ENCODE measurements at regions not wholly inside any gene's neighbourhood (a gene's known extent, or its start where the extent isn't known, plus 50 kb on each side); places are given as distances from the start of the nearest gene placed in this dataset.

- Histone ChIP-seq H3K36me3 (replicated peaks; ENCODE audit: insufficient read depth, low read depth) (no peaks in the 10 kb centered on the region), H3K79me2 (no peaks in the 10 kb centered on the region), H3K9me3 (ENCODE audit: low read depth) (no peaks in the 10 kb centered on the region), H3K27ac (no peak overlapping the region), H3K4me3 (no peak overlapping the region), H3K4me2 (no peak overlapping the region), H3K27me3 (no peaks in the 10 kb centered on the region), H3K4me1 (ENCODE audit: insufficient read depth) (no peaks in the 10 kb centered on the region), H4K20me1 (ENCODE audit: insufficient read depth, poor library complexity, severe bottlenecking) (no peaks in the 10 kb centered on the region), H3K9me2 (replicated peaks; ENCODE audit: insufficient read depth) (no peaks in the 10 kb centered on the region), H2AFZ (no peak overlapping the region)
- whole genome bisulfite sequencing (ENCODE audit: low lambda C conversion rate, missing lambda C conversion rate), result 75% methylated on average over 6 of the region's 6 CpGs
- TF ChIP-seq EZH2 (IDR thresholded peaks at IDR 0.05; ENCODE audit: borderline replicate concordance) (no peak), CTCF (IDR thresholded peaks at IDR 0.05; ENCODE audit: poor library complexity) (no peak)
- no peak for DNase-seq (ENCODE audit: low spot score)
Measured at GRCh38 chr15:91630090-91630489, 223.4 kb upstream of the SLCO3A1 start.

GRCh38 chr15:91632176-91632575, 221.3 kb upstream of the SLCO3A1 start:
- H3K27me3 ChIP-seq, result no peaks in the 10 kb centered on the region
- H2AFZ ChIP-seq, result no peak overlapping the region
- no peak overlapping the region for H3K4me2 ChIP-seq
- H3K4me3 ChIP-seq, result no peak overlapping the region
- H3K36me3 ChIP-seq (replicated peaks; ENCODE audit: insufficient read depth, low read depth), result no peaks in the 10 kb centered on the region
- no peak overlapping the region for H3K27ac ChIP-seq
- DNase-seq (ENCODE audit: low spot score), result no peak
- no peaks in the 10 kb centered on the region for H3K9me3 ChIP-seq (ENCODE audit: low read depth)
- H3K79me2 ChIP-seq, result no peaks in the 10 kb centered on the region
- no peak for TF ChIP-seq EZH2 (IDR thresholded peaks at IDR 0.05; ENCODE audit: borderline replicate concordance)
- TF ChIP-seq CTCF (IDR thresholded peaks at IDR 0.05; ENCODE audit: poor library complexity), result no peak
- TF ChIP-seq EZH2phosphoT487 (IDR thresholded peaks at IDR 0.05; ENCODE audit: low read depth, severe bottlenecking, unreplicated experiment), result no peak
- 86% methylated on average over 2 of the region's 2 CpGs for WGBS (ENCODE audit: low lambda C conversion rate, missing lambda C conversion rate)
- H3K4me1 ChIP-seq (ENCODE audit: insufficient read depth), result no peaks in the 10 kb centered on the region
- H3K9me2 ChIP-seq (replicated peaks; ENCODE audit: insufficient read depth), result no peaks in the 10 kb centered on the region
- H4K20me1 ChIP-seq (ENCODE audit: insufficient read depth, poor library complexity, severe bottlenecking), result no peaks in the 10 kb centered on the region

- no peak overlapping the region for H3K4me3 ChIP-seq
- no peaks in the 10 kb centered on the region for H3K27me3 ChIP-seq
- no peaks in the 10 kb centered on the region for H3K9me3 ChIP-seq (ENCODE audit: low read depth)
- WGBS (ENCODE audit: low lambda C conversion rate, missing lambda C conversion rate), result 89% methylated on average over 9 of the region's 9 CpGs
- TF ChIP-seq EZH2 (IDR thresholded peaks at IDR 0.05; ENCODE audit: borderline replicate concordance) (no peak), EZH2phosphoT487 (IDR thresholded peaks at IDR 0.05; ENCODE audit: low read depth, severe bottlenecking, unreplicated experiment) (no peak), CTCF (IDR thresholded peaks at IDR 0.05; ENCODE audit: poor library complexity) (no peak)
- no peak overlapping the region for H2AFZ ChIP-seq
- H3K4me1 ChIP-seq (ENCODE audit: insufficient read depth), result no peaks in the 10 kb centered on the region
- no peak for DNase-seq (ENCODE audit: low spot score)
- no peak overlapping the region for H3K27ac ChIP-seq
- H3K9me2 ChIP-seq (replicated peaks; ENCODE audit: insufficient read depth), result no peaks in the 10 kb centered on the region
- H3K4me2 ChIP-seq, result no peak overlapping the region
- H3K36me3 ChIP-seq (replicated peaks; ENCODE audit: insufficient read depth, low read depth), result no peaks in the 10 kb centered on the region
- H3K79me2 ChIP-seq, result no peaks in the 10 kb centered on the region
- no peaks in the 10 kb centered on the region for H4K20me1 ChIP-seq (ENCODE audit: insufficient read depth, poor library complexity, severe bottlenecking)
Measured at GRCh38 chr15:91632981-91633380, 220.5 kb upstream of the SLCO3A1 start.

- no peaks in the 10 kb centered on the region for H3K9me3 ChIP-seq (ENCODE audit: low read depth)
- TF ChIP-seq EZH2phosphoT487 (IDR thresholded peaks at IDR 0.05; ENCODE audit: low read depth, severe bottlenecking, unreplicated experiment), result no peak
- no peak for TF ChIP-seq EZH2 (IDR thresholded peaks at IDR 0.05; ENCODE audit: borderline replicate concordance)
- TF ChIP-seq CTCF (IDR thresholded peaks at IDR 0.05; ENCODE audit: poor library complexity), result no peak
- peak; percentile 41 for DNase-seq (ENCODE audit: low spot score)
- no peak overlapping the region for H3K27ac ChIP-seq
- no peaks in the 10 kb centered on the region for H3K9me2 ChIP-seq (replicated peaks; ENCODE audit: insufficient read depth)
- 70% methylated on average over 3 of the region's 3 CpGs for WGBS (ENCODE audit: low lambda C conversion rate, missing lambda C conversion rate)
- no peaks in the 10 kb centered on the region for H3K36me3 ChIP-seq (replicated peaks; ENCODE audit: insufficient read depth, low read depth)
- H3K79me2 ChIP-seq, result no peaks in the 10 kb centered on the region
- H4K20me1 ChIP-seq (ENCODE audit: insufficient read depth, poor library complexity, severe bottlenecking), result no peaks in the 10 kb centered on the region
- no peak overlapping the region for H2AFZ ChIP-seq
- H3K4me2 ChIP-seq, result no peak overlapping the region
- H3K4me1 ChIP-seq (ENCODE audit: insufficient read depth), result no peaks in the 10 kb centered on the region
- no peak overlapping the region for H3K4me3 ChIP-seq
- H3K27me3 ChIP-seq, result no peaks in the 10 kb centered on the region
Measured at GRCh38 chr15:91634179-91634578, 219.3 kb upstream of the SLCO3A1 start.

Measured in hepatocyte (in vitro differentiated cells).